ENCODE measurements at regions not wholly inside any gene's neighbourhood (a gene's known extent, or its start where the extent isn't known, plus 50 kb on each side); places are given as distances from the start of the nearest gene placed in this dataset.
A peak's percentile ranks its signal among the peaks of the same experiment; 100 is the strongest.

- H3K4me3 Mint-ChIP-seq: no peak overlapping the region
- ChIA-PET CTCF (no interaction called here), POLR2A (no interaction called here)
- no peak for ATAC-seq
- no peak overlapping the region for H3K27ac Mint-ChIP-seq
- H3K4me1 Mint-ChIP-seq (ENCODE audit: low read depth): peaks cover under 1% of the 10 kb centered on the region
- TF ChIP-seq CTCF (IDR thresholded peaks at IDR 0.05): no peak
- H3K27me3 Mint-ChIP-seq: no peaks in the 10 kb centered on the region
- H3K9me3 Mint-ChIP-seq: no peaks in the 10 kb centered on the region
- no peaks in the 10 kb centered on the region for H3K36me3 Mint-ChIP-seq (ENCODE audit: low read depth)
- intact Hi-C loops (cut with micrococcal nuclease): no loop called here
- no peak for DNase-seq
Observed at GRCh38 chr2:7685342-7686015, 768.3 kb downstream of the RNF144A start.

- TF ChIP-seq CTCF (IDR thresholded peaks at IDR 0.05): no peak
- Mint-ChIP-seq H3K9me3 (no peaks in the 10 kb centered on the region), H3K4me3 (no peak overlapping the region), H3K36me3 (ENCODE audit: low read depth) (no peaks in the 10 kb centered on the region), H3K27ac (no peak overlapping the region), H3K4me1 (ENCODE audit: low read depth) (peaks cover 4% of the 10 kb centered on the region), H3K27me3 (no peaks in the 10 kb centered on the region)
- no peak for DNase-seq
- ChIA-PET CTCF (interaction anchor here (1.1 kb wide), 1 partner anchor 45 kb away, joined by 3 read pairs; no protein-coding TSS in a partner anchor), POLR2A (no interaction called here)
- no peak for ATAC-seq
- intact Hi-C loops (cut with micrococcal nuclease): no loop called here
Observed at GRCh38 chr2:7686016-7686385, 768.8 kb downstream of the RNF144A start.

- no peaks in the 10 kb centered on the region for H3K9me3 Mint-ChIP-seq
- H3K27me3 Mint-ChIP-seq: no peaks in the 10 kb centered on the region
- no peak overlapping the region for H3K4me3 Mint-ChIP-seq
- H3K36me3 Mint-ChIP-seq (ENCODE audit: low read depth): no peaks in the 10 kb centered on the region
- intact Hi-C loops (cut with micrococcal nuclease): no loop called here
- ChIA-PET CTCF (interaction anchor here (1.1 kb wide), 1 partner anchor 21 kb away, joined by 3 read pairs; no protein-coding TSS in a partner anchor), POLR2A (no interaction called here)
- H3K27ac Mint-ChIP-seq: peak overlapping the region; percentile 29
- DNase-seq (no peak), ATAC-seq (no peak)
- peaks cover 47% of the 10 kb centered on the region for H3K4me1 Mint-ChIP-seq (ENCODE audit: low read depth)
- TF ChIP-seq CTCF (IDR thresholded peaks at IDR 0.05): no peak
Observed at GRCh38 chr2:7691961-7692656, 774.9 kb downstream of the RNF144A start.

GRCh38 chr2:7692657-7693161 is 775.5 kb downstream of the RNF144A start:
- H3K27me3 Mint-ChIP-seq: no peaks in the 10 kb centered on the region
- POLR2A ChIA-PET: interaction anchor here (1.0 kb wide), 1 partner anchor 34 kb away, joined by 3 read pairs; no protein-coding TSS in a partner anchor
- no peak for TF ChIP-seq CTCF (IDR thresholded peaks at IDR 0.05)
- DNase-seq (no peak), ATAC-seq (no peak)
- intact Hi-C loops (cut with micrococcal nuclease): no loop called here
- H3K4me1 Mint-ChIP-seq (ENCODE audit: low read depth): peaks cover 48% of the 10 kb centered on the region
- no peaks in the 10 kb centered on the region for H3K36me3 Mint-ChIP-seq (ENCODE audit: low read depth)
- H3K4me3 Mint-ChIP-seq: peak overlapping the region; percentile 54
- H3K9me3 Mint-ChIP-seq: peaks cover 2% of the 10 kb centered on the region
- H3K27ac Mint-ChIP-seq: no peak overlapping the region
- CTCF ChIA-PET: interaction anchor here (0.8 to 1.1 kb wide), 2 partner anchors 21 to 251 kb away, joined by 3 read pairs; no protein-coding TSS in a partner anchor
